ENCODE measurements at regions not wholly inside any gene's neighbourhood (a gene's known extent, or its start where the extent isn't known, plus 50 kb on each side); places are given as distances from the start of the nearest gene placed in this dataset.
"Not testable (repeated sequence)": the region's sequence is repeated elsewhere in the genome, so short reads cannot be mapped to it uniquely, and the experiment has no call there.

- H3K27me3 ChIP-seq (ENCODE audit: control insufficient read depth, extremely low read depth, insufficient read depth, low read length); H3K36me3 ChIP-seq (ENCODE audit: control insufficient read depth in 2 of 2, extremely low read depth in 1 of 2, insufficient read depth in 2 of 2, low read length in 2 of 2); H3K27ac ChIP-seq (ENCODE audit: control insufficient read depth, insufficient read depth, low read length); FAIRE-seq; H3K4me1 ChIP-seq (ENCODE audit: control insufficient read depth, extremely low read depth, insufficient read depth, low read length); H3K9me1 ChIP-seq (ENCODE audit: control insufficient read depth, extremely low read depth, insufficient read depth, low read length); H3K9ac ChIP-seq (ENCODE audit: control insufficient read depth, extremely low read depth, insufficient read depth, low read length); DNase-seq (ENCODE audit: low read depth, low spot score); H2AFZ ChIP-seq (ENCODE audit: control insufficient read depth, low read length); H3K79me2 ChIP-seq (ENCODE audit: control insufficient read depth, insufficient read depth, low read length); dilution Hi-C loops (cut with MboI; ENCODE audit: extremely low pct_ligation_motif_present, low sequenced_read_pairs); H3K4me2 ChIP-seq (ENCODE audit: control insufficient read depth, extremely low read depth, insufficient read depth, low read depth, low read length); H4K20me1 ChIP-seq (ENCODE audit: control insufficient read depth, extremely low read depth, insufficient read depth, low read length); H3K9me3 ChIP-seq (ENCODE audit: control insufficient read depth, low read depth, low read length); H3K4me3 ChIP-seq (ENCODE audit: control insufficient read depth in 2 of 3, extremely low read depth in 1 of 3, insufficient read depth in 2 of 3, low read depth in 1 of 3, low read length in 3 of 3): not testable (repeated sequence)
These were observed 51.7 kb downstream of the PPIAL4C start for GRCh38 chr1:149635290-149635899.

- Histone ChIP-seq H3K9ac (ENCODE audit: control insufficient read depth, extremely low read depth, insufficient read depth, low read length) (peak overlapping the region; percentile 91), H2AFZ (ENCODE audit: control insufficient read depth, low read length) (peak overlapping the region; percentile 77), H3K4me3 (ENCODE audit: control insufficient read depth in 2 of 3, extremely low read depth in 1 of 3, insufficient read depth in 2 of 3, low read depth in 1 of 3, low read length in 3 of 3) (peak overlapping the region; percentile 32 to 42 (median 38)), H3K27ac (ENCODE audit: control insufficient read depth, insufficient read depth, low read length) (peak overlapping the region; percentile 90), H3K4me2 (ENCODE audit: control insufficient read depth, extremely low read depth, insufficient read depth, low read depth, low read length) (peak overlapping the region; percentile 67)
- peak; percentile 41 for DNase-seq (ENCODE audit: low read depth, low spot score)
- H3K79me2 ChIP-seq (ENCODE audit: control insufficient read depth, insufficient read depth, low read length); H3K9me3 ChIP-seq (ENCODE audit: control insufficient read depth, low read depth, low read length); H3K27me3 ChIP-seq (ENCODE audit: control insufficient read depth, extremely low read depth, insufficient read depth, low read length); H3K36me3 ChIP-seq (ENCODE audit: control insufficient read depth in 2 of 2, extremely low read depth in 1 of 2, insufficient read depth in 2 of 2, low read length in 2 of 2); FAIRE-seq; H3K9me1 ChIP-seq (ENCODE audit: control insufficient read depth, extremely low read depth, insufficient read depth, low read length); dilution Hi-C loops (cut with MboI; ENCODE audit: extremely low pct_ligation_motif_present, low sequenced_read_pairs); H3K4me1 ChIP-seq (ENCODE audit: control insufficient read depth, extremely low read depth, insufficient read depth, low read length); H4K20me1 ChIP-seq (ENCODE audit: control insufficient read depth, extremely low read depth, insufficient read depth, low read length): not testable (repeated sequence)
These were observed 52.9 kb downstream of the PPIAL4C start for GRCh38 chr1:149636286-149637122.

GRCh38 chr1:149638481-149638880, 54.8 kb downstream of the PPIAL4C start:
- H2AFZ ChIP-seq (ENCODE audit: control insufficient read depth, low read length); H3K9me3 ChIP-seq (ENCODE audit: control insufficient read depth, low read depth, low read length); H3K4me3 ChIP-seq (ENCODE audit: control insufficient read depth in 2 of 3, extremely low read depth in 1 of 3, insufficient read depth in 2 of 3, low read depth in 1 of 3, low read length in 3 of 3); H4K20me1 ChIP-seq (ENCODE audit: control insufficient read depth, extremely low read depth, insufficient read depth, low read length); H3K27me3 ChIP-seq (ENCODE audit: control insufficient read depth, extremely low read depth, insufficient read depth, low read length); H3K4me2 ChIP-seq (ENCODE audit: control insufficient read depth, extremely low read depth, insufficient read depth, low read depth, low read length); H3K4me1 ChIP-seq (ENCODE audit: control insufficient read depth, extremely low read depth, insufficient read depth, low read length); H3K9ac ChIP-seq (ENCODE audit: control insufficient read depth, extremely low read depth, insufficient read depth, low read length); FAIRE-seq; DNase-seq (ENCODE audit: low read depth, low spot score); H3K9me1 ChIP-seq (ENCODE audit: control insufficient read depth, extremely low read depth, insufficient read depth, low read length); dilution Hi-C loops (cut with MboI; ENCODE audit: extremely low pct_ligation_motif_present, low sequenced_read_pairs); H3K36me3 ChIP-seq (ENCODE audit: control insufficient read depth in 2 of 2, extremely low read depth in 1 of 2, insufficient read depth in 2 of 2, low read length in 2 of 2); H3K79me2 ChIP-seq (ENCODE audit: control insufficient read depth, insufficient read depth, low read length); H3K27ac ChIP-seq (ENCODE audit: control insufficient read depth, insufficient read depth, low read length): not testable (repeated sequence)

DNA sequence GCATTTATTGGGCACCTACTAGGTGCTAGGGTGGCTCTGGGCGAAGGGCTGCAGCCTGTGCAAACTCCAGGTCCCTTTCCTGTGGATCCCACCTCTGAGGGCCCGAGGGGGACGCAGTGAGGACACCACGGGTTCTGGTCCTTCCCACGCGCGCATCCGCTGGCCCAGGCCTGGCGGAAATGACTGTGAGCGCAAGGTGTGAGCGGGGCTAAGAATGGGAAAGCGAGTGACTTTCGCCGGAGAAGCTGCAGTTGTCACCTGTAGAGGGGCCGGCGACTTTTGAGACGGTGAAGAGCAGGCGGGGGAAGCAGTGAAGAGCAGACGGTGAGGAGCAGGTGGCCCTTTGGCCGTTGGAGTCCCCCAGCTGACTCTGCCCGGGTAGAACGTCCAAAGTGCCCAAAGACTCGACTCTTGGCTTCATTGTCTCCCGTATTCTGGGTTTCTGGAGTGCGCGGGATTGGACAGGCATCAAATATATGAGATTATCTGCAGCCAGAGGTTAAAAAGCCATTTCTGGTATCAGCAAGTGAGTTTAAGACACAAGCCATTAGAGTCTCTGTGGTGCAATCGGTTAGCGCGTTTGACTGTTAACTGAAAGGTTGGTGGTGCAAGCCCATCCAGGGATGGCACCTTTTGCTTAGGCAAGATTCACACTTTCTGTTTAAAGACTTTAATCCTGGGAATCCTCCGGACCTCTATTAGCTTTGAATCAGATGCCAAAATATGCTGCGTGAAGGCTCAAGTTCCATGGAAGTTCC, 55.4 kb downstream of the PPIAL4C start:
- H3K9me1 ChIP-seq (ENCODE audit: control insufficient read depth, extremely low read depth, insufficient read depth, low read length); H4K20me1 ChIP-seq (ENCODE audit: control insufficient read depth, extremely low read depth, insufficient read depth, low read length); H2AFZ ChIP-seq (ENCODE audit: control insufficient read depth, low read length); dilution Hi-C loops (cut with MboI; ENCODE audit: extremely low pct_ligation_motif_present, low sequenced_read_pairs); H3K36me3 ChIP-seq (ENCODE audit: control insufficient read depth in 2 of 2, extremely low read depth in 1 of 2, insufficient read depth in 2 of 2, low read length in 2 of 2); H3K9ac ChIP-seq (ENCODE audit: control insufficient read depth, extremely low read depth, insufficient read depth, low read length); H3K4me3 ChIP-seq (ENCODE audit: control insufficient read depth in 2 of 3, extremely low read depth in 1 of 3, insufficient read depth in 2 of 3, low read depth in 1 of 3, low read length in 3 of 3); H3K4me2 ChIP-seq (ENCODE audit: control insufficient read depth, extremely low read depth, insufficient read depth, low read depth, low read length); H3K79me2 ChIP-seq (ENCODE audit: control insufficient read depth, insufficient read depth, low read length); DNase-seq (ENCODE audit: low read depth, low spot score); H3K27me3 ChIP-seq (ENCODE audit: control insufficient read depth, extremely low read depth, insufficient read depth, low read length); H3K9me3 ChIP-seq (ENCODE audit: control insufficient read depth, low read depth, low read length); FAIRE-seq; H3K27ac ChIP-seq (ENCODE audit: control insufficient read depth, insufficient read depth, low read length); H3K4me1 ChIP-seq (ENCODE audit: control insufficient read depth, extremely low read depth, insufficient read depth, low read length): not testable (repeated sequence)
